Mucosa of rectum (tissue), 2 donors: ENCODE measurements at regions not wholly inside any gene's neighbourhood (a gene's known extent, or its start where the extent isn't known, plus 50 kb on each side); places are given as distances from the start of the nearest gene placed in this dataset.

Experiments used
- H3K27ac ChIP-seq, 2 donors: one replicate each; pipeline ENCODE4 v1.7.0; 2013; ENCODE audit warnings: inconsistent platforms in 2 of 2, low read depth in 2 of 2, low read length in 2 of 2
- H3K27me3 ChIP-seq, 2 donors: one replicate each; pipeline ENCODE4 v1.7.0; 2013; ENCODE audit warnings: low read length in 2 of 2; ENCODE audit not compliant: control insufficient read depth in 2 of 2, insufficient read depth in 2 of 2
- H3K36me3 ChIP-seq, 2 donors: one replicate each; pipeline ENCODE4 v1.7.0; 2013; ENCODE audit warnings: low read length in 2 of 2; ENCODE audit not compliant: control insufficient read depth in 2 of 2, insufficient read depth in 2 of 2
- H3K4me1 ChIP-seq, 2 donors: one replicate each; pipeline ENCODE4 v1.7.0; 2013; ENCODE audit warnings: low read length in 2 of 2, mild to moderate bottlenecking in 1 of 2; ENCODE audit not compliant: control insufficient read depth in 2 of 2, insufficient read depth in 2 of 2
- H3K4me3 ChIP-seq, 2 donors: one replicate each; pipeline ENCODE4 v1.7.0; 2013; ENCODE audit warnings: low read length in 2 of 2
- H3K9ac ChIP-seq, 2 donors: one replicate each; pipeline ENCODE4 v1.7.0; 2013; ENCODE audit warnings: low read length in 2 of 2, low read depth in 1 of 2, mild to moderate bottlenecking in 1 of 2
- H3K9me3 ChIP-seq, 2 donors: one replicate each; pipeline ENCODE4 v1.7.0; 2013; ENCODE audit warnings: low read length in 2 of 2; ENCODE audit not compliant: control insufficient read depth in 2 of 2
- donor health status: healthy.
- donor health status: Normal muscosa, but diverticular disease.

- no peaks in the 10 kb centered on the region for H3K4me1 ChIP-seq
Observed at GRCh38 chr5:39559923-39560322, 135.1 kb upstream of the DAB2 start.

GRCh38 chr5:39558541-39558940, 133.8 kb upstream of the DAB2 start:
- Histone ChIP-seq H3K9ac (no peak overlapping the region), H3K9me3 (no peaks in the 10 kb centered on the region), H3K4me3 (no peak overlapping the region), H3K36me3 (no peaks in the 10 kb centered on the region), H3K27me3 (no peaks in the 10 kb centered on the region), H3K27ac (no peak overlapping the region), H3K4me1 (no peaks in the 10 kb centered on the region)

More at GRCh38 chr5:39559923-39560322, 135.1 kb upstream of the DAB2 start:
- H3K4me3 ChIP-seq, result no peak overlapping the region
- H3K27me3 ChIP-seq, result no peaks in the 10 kb centered on the region
- no peaks in the 10 kb centered on the region for H3K9me3 ChIP-seq
- no peaks in the 10 kb centered on the region for H3K36me3 ChIP-seq
- no peak overlapping the region for H3K9ac ChIP-seq
- no peak overlapping the region for H3K27ac ChIP-seq

- no peaks in the 10 kb centered on the region for H3K27me3 ChIP-seq
- no peak overlapping the region for H3K9ac ChIP-seq
- no peaks in the 10 kb centered on the region for H3K36me3 ChIP-seq
- no peaks in the 10 kb centered on the region for H3K4me1 ChIP-seq
- no peak overlapping the region for H3K27ac ChIP-seq
- H3K9me3 ChIP-seq, result no peaks in the 10 kb centered on the region
- H3K4me3 ChIP-seq, result no peak overlapping the region
Observed at GRCh38 chr5:39555788-39556187, 131.0 kb upstream of the DAB2 start.

- peaks cover 2 to 10% of the 10 kb centered on the region in 2 donors for H3K4me1 ChIP-seq
- H3K4me3 ChIP-seq, result no peak overlapping the region
- H3K27ac ChIP-seq, result no peak overlapping the region
- no peaks in the 10 kb centered on the region for H3K36me3 ChIP-seq
- H3K9me3 ChIP-seq, result no peaks in the 10 kb centered on the region
- peak overlapping the region in 1 of 2 donors; percentile 2 for H3K9ac ChIP-seq
- no peaks in the 10 kb centered on the region for H3K27me3 ChIP-seq
Observed at GRCh38 chr5:39547553-39548154, 122.9 kb upstream of the DAB2 start.

- Histone ChIP-seq H3K9ac (no peak overlapping the region), H3K27me3 (no peaks in the 10 kb centered on the region), H3K36me3 (no peaks in the 10 kb centered on the region), H3K4me1 (peaks cover 2 to 10% of the 10 kb centered on the region in 2 donors), H3K27ac (no peak overlapping the region), H3K9me3 (no peaks in the 10 kb centered on the region), H3K4me3 (no peak overlapping the region)
Observed at GRCh38 chr5:39544941-39545340, 120.2 kb upstream of the DAB2 start.

- no peaks in the 10 kb centered on the region for H3K36me3 ChIP-seq
- H3K9me3 ChIP-seq, result no peaks in the 10 kb centered on the region
- H3K4me3 ChIP-seq, result no peak overlapping the region
- H3K27ac ChIP-seq, result no peak overlapping the region
- no peak overlapping the region for H3K9ac ChIP-seq
- no peaks in the 10 kb centered on the region for H3K27me3 ChIP-seq
- H3K4me1 ChIP-seq, result peaks cover 2 to 10% of the 10 kb centered on the region in 2 donors
Observed at GRCh38 chr5:39543335-39543734, 118.6 kb upstream of the DAB2 start.

- H3K36me3 ChIP-seq, result no peaks in the 10 kb centered on the region
- H3K4me3 ChIP-seq, result no peak overlapping the region
- H3K9me3 ChIP-seq, result no peaks in the 10 kb centered on the region
- H3K27me3 ChIP-seq, result no peaks in the 10 kb centered on the region
- no peak overlapping the region for H3K27ac ChIP-seq
- H3K9ac ChIP-seq, result no peak overlapping the region
- peaks cover 2 to 6% of the 10 kb centered on the region in 2 donors for H3K4me1 ChIP-seq
Observed at GRCh38 chr5:39542511-39543285, 117.9 kb upstream of the DAB2 start.

- H3K27ac ChIP-seq, result no peak overlapping the region
- H3K27me3 ChIP-seq, result no peaks in the 10 kb centered on the region
- H3K9ac ChIP-seq, result no peak overlapping the region
- H3K4me3 ChIP-seq, result no peak overlapping the region
- H3K36me3 ChIP-seq, result no peaks in the 10 kb centered on the region
- peaks cover under 1 to 2% of the 10 kb centered on the region in 2 donors for H3K4me1 ChIP-seq
- no peaks in the 10 kb centered on the region for H3K9me3 ChIP-seq
Observed at GRCh38 chr5:39541920-39542319, 117.1 kb upstream of the DAB2 start.

- Histone ChIP-seq H3K27ac (no peak overlapping the region), H3K9me3 (no peaks in the 10 kb centered on the region)
Observed at GRCh38 chr5:39539470-39539869, 114.7 kb upstream of the DAB2 start.

GRCh38 chr5:39534690-39535089, 109.9 kb upstream of the DAB2 start:
- H3K4me3 ChIP-seq, result no peak overlapping the region
- no peaks in the 10 kb centered on the region for H3K36me3 ChIP-seq
- no peaks in the 10 kb centered on the region for H3K9me3 ChIP-seq

More at GRCh38 chr5:39539470-39539869, 114.7 kb upstream of the DAB2 start:
- Histone ChIP-seq H3K9ac (no peak overlapping the region), H3K36me3 (no peaks in the 10 kb centered on the region), H3K4me1 (peaks cover 0 to 2% of the 10 kb centered on the region in 2 donors), H3K27me3 (no peaks in the 10 kb centered on the region), H3K4me3 (no peak overlapping the region)

More at GRCh38 chr5:39534690-39535089, 109.9 kb upstream of the DAB2 start:
- Histone ChIP-seq H3K27ac (no peak overlapping the region), H3K9ac (no peak overlapping the region), H3K27me3 (no peaks in the 10 kb centered on the region), H3K4me1 (peaks cover 0 to 6% of the 10 kb centered on the region in 2 donors)
